SKM-1 treated with dmso at 0.1 percent for 144 hours (cell line): ENCODE measurements at regions not wholly inside any gene's neighbourhood (a gene's known extent, or its start where the extent isn't known, plus 50 kb on each side); places are given as distances from the start of the nearest gene placed in this dataset.

Source experiments
- DNase-seq: peaks from one replicate; lab custom pipeline; 2025; ENCODE audit not compliant: unreplicated experiment; lab: John Stamatoyannopoulos, UW

DNA sequence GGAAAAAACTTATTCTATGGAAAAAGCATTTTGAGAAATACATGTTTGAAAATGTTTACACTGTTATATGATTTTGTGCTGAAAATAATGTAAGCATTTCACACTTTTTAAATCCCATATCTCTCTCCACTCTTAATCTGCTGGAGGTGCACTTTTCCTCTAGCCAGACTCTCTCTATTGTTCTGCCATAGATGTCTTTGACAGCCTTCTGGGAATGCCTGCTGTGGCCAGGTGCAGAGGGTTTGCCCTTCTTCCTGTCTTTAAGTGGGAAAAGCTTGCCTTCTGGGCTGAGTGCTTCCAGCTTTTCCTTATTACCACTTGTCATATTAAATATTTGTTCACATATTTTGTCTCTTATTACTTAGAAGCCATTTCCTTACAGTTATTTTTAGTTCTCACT lies 60.1 kb upstream of the PPM1H start:
- no peak for DNase-seq

DNA sequence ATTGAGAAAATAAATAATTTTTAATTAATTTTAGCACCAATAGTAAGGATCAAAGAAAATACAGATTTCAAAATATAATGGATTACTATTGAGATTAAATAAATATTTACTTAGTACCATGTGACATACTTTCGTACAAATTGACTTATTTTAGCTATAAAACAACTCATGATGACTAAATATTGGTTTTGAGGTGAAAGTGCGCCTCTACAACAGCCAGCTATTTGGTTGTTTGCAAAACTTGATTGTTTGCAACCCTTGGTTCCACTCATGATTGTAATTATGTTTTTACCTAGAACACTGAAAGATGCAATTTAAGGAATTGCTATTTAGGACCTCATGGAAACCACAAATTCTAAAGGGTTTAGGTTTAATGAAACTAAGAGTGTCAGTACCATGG lies 51.9 kb upstream of the PPM1H start:
- no peak for DNase-seq
